Endothelial cell of umbilical vein (primary cell): ENCODE measurements at regions not wholly inside any gene's neighbourhood (a gene's known extent, or its start where the extent isn't known, plus 50 kb on each side); places are given as distances from the start of the nearest gene placed in this dataset.

Experiments
- BruUV-seq: library from RNA; stranded (reverse); fragments of 400-500 nt; replicated peaks from 2 replicates; lab custom pipeline; 2021; lab: Mats Ljungman, UMichigan
- CTCF ChIA-PET: fragments of 300-600, 350-600 bp; sonication (Branson Sonifier 250); formaldehyde crosslinking; loops from one replicate; lab custom pipeline; 2021; ENCODE audit warnings: antibody characterized with exemption, inconsistent platforms; lab: Charles Lee
- POLR2A ChIA-PET: fragments of 300-600, 350-600 bp; sonication (Branson Sonifier 250); formaldehyde crosslinking; loops from one replicate; lab custom pipeline; 2021; ENCODE audit warnings: antibody characterized with exemption, inconsistent platforms; lab: Charles Lee
- DNase-seq: peaks from one replicate; pipeline ENCODE4 v3.0.0-alpha.2; 2011; ENCODE audit warnings: low read depth, low spot score
- FAIRE-seq: peaks from 2 replicates; lab custom pipeline; 2011; peaks lifted over from hg19 to GRCh38; lab: Jason Lieb, UNC
- H2AFZ ChIP-seq: 2 replicates; pipeline ENCODE4 v1.6.0; 2012; ENCODE audit warnings: low read depth, low read length, control low read depth, inconsistent platforms
- H3K27ac ChIP-seq: 2 replicates; pipeline ENCODE4 v1.5.1; 2011; ENCODE audit warnings: low read depth, mild to moderate bottlenecking, control low read depth, low read length, moderate library complexity; ENCODE audit not compliant: insufficient read depth
- H3K27me3 ChIP-seq, 2 experiments: 2 replicates each; pipeline versions ENCODE4 v1.6.0 to v1.6.1; 2011; ENCODE audit warnings: low read length in 2 of 2, mixed read lengths in 1 of 2; ENCODE audit not compliant: control insufficient read depth in 2 of 2, insufficient read depth in 2 of 2
- H3K36me3 ChIP-seq, 2 experiments: 2 replicates in 1 of 2; 3 replicates in 1 of 2; pipeline ENCODE4 v1.5.1; 2011; ENCODE audit warnings: low read length in 2 of 2, mild to moderate bottlenecking in 1 of 2, moderate library complexity in 1 of 2; ENCODE audit not compliant: control insufficient read depth in 2 of 2, insufficient read depth in 2 of 2; ENCODE audit errors: extremely low read depth in 1 of 2
- H3K4me1 ChIP-seq: 3 replicates; pipeline ENCODE4 v1.5.1; 2011; ENCODE audit warnings: mild to moderate bottlenecking, low read length; ENCODE audit not compliant: control insufficient read depth, insufficient read depth; ENCODE audit errors: extremely low read depth
- H3K4me2 ChIP-seq: 2 replicates; pipeline ENCODE4 v1.6.1; 2011; ENCODE audit warnings: low read length, control low read depth, mixed read lengths; ENCODE audit not compliant: insufficient read depth
- H3K4me3 ChIP-seq, 3 experiments: fragments of 200-600 bp in 1 of 3; sonication (generic), shearing (Covaris generic) in 1 of 3; replicated peaks in 1 of 3; 2 replicates each; pipeline ENCODE4 v1.5.1; 2011 to 2016; ENCODE audit warnings: control low read depth in 3 of 3, low read length in 3 of 3, mild to moderate bottlenecking in 2 of 3, inconsistent platforms in 1 of 3, low read depth in 1 of 3, moderate library complexity in 1 of 3; ENCODE audit not compliant: insufficient read depth in 1 of 3
- H3K79me2 ChIP-seq: 2 replicates; pipeline ENCODE4 v1.6.0; 2012; ENCODE audit warnings: low read length, inconsistent platforms; ENCODE audit not compliant: control insufficient read depth, insufficient read depth
- H3K9ac ChIP-seq: replicated peaks from 2 replicates; pipeline ENCODE3; 2011; ENCODE audit warnings: low read length, control low read depth; ENCODE audit not compliant: insufficient read depth; ENCODE audit errors: extremely low read depth
- H3K9me1 ChIP-seq: replicated peaks from 3 replicates; pipeline ENCODE4 v1.6.0; 2011; ENCODE audit warnings: mild to moderate bottlenecking, low read length; ENCODE audit not compliant: control insufficient read depth, insufficient read depth; ENCODE audit errors: extremely low read depth
- H3K9me3 ChIP-seq: replicated peaks from 2 replicates; pipeline ENCODE4 v1.5.1; 2012; ENCODE audit warnings: low read length, inconsistent platforms; ENCODE audit not compliant: control insufficient read depth, insufficient read depth
- H4K20me1 ChIP-seq: replicated peaks from 2 replicates; pipeline ENCODE3; 2011; ENCODE audit warnings: mild to moderate bottlenecking, low read length; ENCODE audit not compliant: control insufficient read depth, insufficient read depth; ENCODE audit errors: extremely low read depth
- EZH2 ChIP-seq: IDR thresholded peaks from 2 replicates; pipeline ENCODE4 v1.6.1; 2012; ENCODE audit warnings: borderline replicate concordance, low read depth, mild to moderate bottlenecking, moderate library complexity, low read length, inconsistent platforms; ENCODE audit not compliant: severe bottlenecking
- FOS ChIP-seq: IDR thresholded peaks from 2 replicates; pipeline ENCODE4 v1.6.1; 2011; ENCODE audit warnings: mild to moderate bottlenecking, low read length, moderate library complexity, borderline replicate concordance; ENCODE audit not compliant: insufficient read depth
- GATA2 ChIP-seq: IDR thresholded peaks from 2 replicates; pipeline ENCODE4 v1.7.0; 2011; ENCODE audit warnings: low read depth, mild to moderate bottlenecking, moderate library complexity, mixed read lengths, low read length; ENCODE audit not compliant: insufficient read length, insufficient read depth
- JUN ChIP-seq: IDR thresholded peaks from 2 replicates; pipeline ENCODE4 v1.6.1; 2011; ENCODE audit warnings: borderline replicate concordance, low read depth; ENCODE audit not compliant: insufficient read length, insufficient read depth
- MYC ChIP-seq: IDR thresholded peaks from one replicate; pipeline ENCODE4 v1.6.1; 2011; ENCODE audit warnings: mild to moderate bottlenecking, low read depth, low read length
- POLR2A ChIP-seq: IDR thresholded peaks from 2 replicates; pipeline ENCODE4 v1.6.1; 2012; ENCODE audit warnings: low read depth, mild to moderate bottlenecking, control low read depth, low read length
- POLR2AphosphoS5 ChIP-seq: IDR thresholded peaks from 2 replicates; pipeline ENCODE4 v1.6.1; 2012; ENCODE audit warnings: low read depth, mild to moderate bottlenecking, control low read depth, low read length, moderate library complexity; ENCODE audit not compliant: insufficient read depth
- dilution Hi-C: fragments of 300-500 bp; cut with MboI; formaldehyde crosslinking; loops from one replicate; pipeline ENCODE4 v1.15.0; 2019; ENCODE audit warnings: low sequenced_read_pairs; ENCODE audit not compliant: extremely low pct_ligation_motif_present
- intact Hi-C: fragments of 100-400 bp; cut with micrococcal nuclease; formaldehyde crosslinking; loops from one replicate; pipeline ENCODE4 v1.10.0; 2022
- TF ChIP-seq, protein P1 (sequence below): IDR thresholded peaks from 2 replicates; pipeline ENCODE4 v1.6.1; 2011; ENCODE audit not compliant: insufficient read depth, insufficient read length
- TF ChIP-seq, protein P2 (sequence below), 2 donors: IDR thresholded peaks; 1 replicate in 1 of 2; 2 replicates in 1 of 2; pipeline ENCODE4 v1.5.1; 2011; ENCODE audit warnings: low read length in 2 of 2, mild to moderate bottlenecking in 2 of 2, moderate library complexity in 2 of 2, control low read depth in 1 of 2, inconsistent platforms in 1 of 2, low read depth in 1 of 2; ENCODE audit not compliant: insufficient read depth in 1 of 2; ENCODE audit errors: extremely low read depth in 1 of 2

DNA sequence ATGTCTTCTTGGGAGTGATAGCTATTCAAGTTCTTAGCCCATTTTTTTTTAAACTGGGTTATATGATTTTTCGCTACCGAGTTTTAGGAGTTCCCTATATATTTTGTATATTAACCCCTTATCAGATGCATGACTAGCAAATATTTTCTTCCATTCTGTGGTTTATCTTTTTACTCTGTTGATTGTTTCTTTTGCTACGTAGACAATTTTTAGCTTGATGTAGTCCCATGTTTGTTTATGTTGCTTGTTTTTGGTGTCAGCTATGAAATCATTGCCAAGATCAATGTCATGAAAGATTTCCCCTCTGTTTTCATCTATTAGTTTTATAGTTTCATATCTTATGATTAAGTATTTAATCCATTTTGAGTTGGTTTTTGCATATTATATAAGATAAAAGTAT is 480.5 kb downstream of the CDH11 start:
- ChIA-PET POLR2A (no interaction called here), CTCF (no interaction called here)
- no peak overlapping the region for H3K4me3 ChIP-seq
- no peak for TF ChIP-seq MYC
- TF ChIP-seq EZH2, result no peak
- TF ChIP-seq GATA2, result no peak
- no peak for TF ChIP-seq JUN
- TF ChIP-seq, protein P1, sequence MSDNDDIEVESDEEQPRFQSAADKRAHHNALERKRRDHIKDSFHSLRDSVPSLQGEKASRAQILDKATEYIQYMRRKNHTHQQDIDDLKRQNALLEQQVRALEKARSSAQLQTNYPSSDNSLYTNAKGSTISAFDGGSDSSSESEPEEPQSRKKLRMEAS, result no peak
- TF ChIP-seq POLR2AphosphoS5, result no peak
- TF ChIP-seq, protein P2, sequence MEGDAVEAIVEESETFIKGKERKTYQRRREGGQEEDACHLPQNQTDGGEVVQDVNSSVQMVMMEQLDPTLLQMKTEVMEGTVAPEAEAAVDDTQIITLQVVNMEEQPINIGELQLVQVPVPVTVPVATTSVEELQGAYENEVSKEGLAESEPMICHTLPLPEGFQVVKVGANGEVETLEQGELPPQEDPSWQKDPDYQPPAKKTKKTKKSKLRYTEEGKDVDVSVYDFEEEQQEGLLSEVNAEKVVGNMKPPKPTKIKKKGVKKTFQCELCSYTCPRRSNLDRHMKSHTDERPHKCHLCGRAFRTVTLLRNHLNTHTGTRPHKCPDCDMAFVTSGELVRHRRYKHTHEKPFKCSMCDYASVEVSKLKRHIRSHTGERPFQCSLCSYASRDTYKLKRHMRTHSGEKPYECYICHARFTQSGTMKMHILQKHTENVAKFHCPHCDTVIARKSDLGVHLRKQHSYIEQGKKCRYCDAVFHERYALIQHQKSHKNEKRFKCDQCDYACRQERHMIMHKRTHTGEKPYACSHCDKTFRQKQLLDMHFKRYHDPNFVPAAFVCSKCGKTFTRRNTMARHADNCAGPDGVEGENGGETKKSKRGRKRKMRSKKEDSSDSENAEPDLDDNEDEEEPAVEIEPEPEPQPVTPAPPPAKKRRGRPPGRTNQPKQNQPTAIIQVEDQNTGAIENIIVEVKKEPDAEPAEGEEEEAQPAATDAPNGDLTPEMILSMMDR (IDR thresholded peaks at IDR 0.05; ENCODE audit: extremely low read depth in 1 of 2, insufficient read depth in 1 of 2, low read depth in 1 of 2, low read length in 2 of 2), result no peak
- no peak for TF ChIP-seq POLR2A
- TF ChIP-seq FOS, result no peak
- H4K20me1 ChIP-seq, result no peaks in the 10 kb centered on the region
- H3K4me2 ChIP-seq, result no peak overlapping the region
- H3K9me3 ChIP-seq, result no peaks in the 10 kb centered on the region
- no peaks in the 10 kb centered on the region for H3K9me1 ChIP-seq
- H3K79me2 ChIP-seq, result no peaks in the 10 kb centered on the region
- no peaks in the 10 kb centered on the region for H3K27me3 ChIP-seq
- H3K9ac ChIP-seq, result no peak overlapping the region
- intact Hi-C loops, result no loop called here
- DNase-seq (no peak), FAIRE-seq (no peak)
- BruUV-seq, result no TSS peak
- dilution Hi-C loops, result no loop called here
- no peaks in the 10 kb centered on the region for H3K4me1 ChIP-seq
- no peaks in the 10 kb centered on the region for H3K36me3 ChIP-seq
- H3K27ac ChIP-seq, result no peak overlapping the region
- H2AFZ ChIP-seq, result no peak overlapping the region
